IPS DF 6.9 (cell line): ENCODE measurements at regions not wholly inside any gene's neighbourhood (a gene's known extent, or its start where the extent isn't known, plus 50 kb on each side); places are given as distances from the start of the nearest gene placed in this dataset.

Experiments
- DNase-seq: peaks from one replicate; pipeline ENCODE4 v3.0.0-alpha.2; 2013; ENCODE audit warnings: low read depth, low spot score
- H3K27ac ChIP-seq: one replicate; pipeline ENCODE4 v1.5.1; 2013; ENCODE audit warnings: low read length, control low read depth
- H3K27me3 ChIP-seq: 2 replicates; pipeline ENCODE4 v1.6.1; 2013; ENCODE audit warnings: mild to moderate bottlenecking, low read length; ENCODE audit not compliant: control insufficient read depth, insufficient read depth
- H3K36me3 ChIP-seq: 2 replicates; pipeline ENCODE4 v1.6.1; 2013; ENCODE audit warnings: low read length; ENCODE audit not compliant: control insufficient read depth, insufficient read depth
- H3K4me1 ChIP-seq: 2 replicates; pipeline ENCODE4 v1.6.1; 2013; ENCODE audit warnings: low read length; ENCODE audit not compliant: control insufficient read depth, insufficient read depth
- H3K4me3 ChIP-seq: 2 replicates; pipeline ENCODE4 v1.5.1; 2013; ENCODE audit warnings: mild to moderate bottlenecking, low read length
- H3K9me3 ChIP-seq: 2 replicates; pipeline ENCODE4 v1.6.1; 2013; ENCODE audit warnings: low read length, inconsistent platforms; ENCODE audit not compliant: control insufficient read depth, insufficient read depth
- WGBS: extraction: QIAGEN DNeasy Blood & Tissue Kit; methylation state at CpG from one replicate; pipeline ENCODE4 v1.1.7; 2013; ENCODE audit warnings: mixed read lengths, missing lambda C conversion rate; ENCODE audit not compliant: insufficient read length, insufficient coverage; 5-methylcytosine and 5-hydroxymethylcytosine counted together

- WGBS = no CpG with 5 or more reads among the region's 6 CpGs
- Histone ChIP-seq H3K36me3 (no peaks in the 10 kb centered on the region), H3K4me1 (no peaks in the 10 kb centered on the region), H3K27ac (no peak overlapping the region), H3K4me3 (no peak overlapping the region), H3K9me3 (no peaks in the 10 kb centered on the region), H3K27me3 (no peaks in the 10 kb centered on the region)
- DNase-seq = no peak
Measured at GRCh38 chrX:39335513-39336235, 534.4 kb downstream of the MID1IP1 start.

- H3K27me3 ChIP-seq = no peaks in the 10 kb centered on the region
- no peak for DNase-seq
- no CpG with 5 or more reads among the region's 5 CpGs for WGBS
- no peak overlapping the region for H3K27ac ChIP-seq
- H3K4me3 ChIP-seq = no peak overlapping the region
- H3K4me1 ChIP-seq = no peaks in the 10 kb centered on the region
- no peaks in the 10 kb centered on the region for H3K9me3 ChIP-seq
- H3K36me3 ChIP-seq = no peaks in the 10 kb centered on the region
Measured at GRCh38 chrX:39336671-39337311, 535.5 kb downstream of the MID1IP1 start.

- no peak overlapping the region for H3K27ac ChIP-seq
- no CpG with 5 or more reads among the region's 5 CpGs for WGBS
- no peaks in the 10 kb centered on the region for H3K27me3 ChIP-seq
- no peaks in the 10 kb centered on the region for H3K4me1 ChIP-seq
- DNase-seq = no peak
- H3K36me3 ChIP-seq = no peaks in the 10 kb centered on the region
- no peaks in the 10 kb centered on the region for H3K9me3 ChIP-seq
- H3K4me3 ChIP-seq = no peak overlapping the region
Measured at GRCh38 chrX:39337451-39337850, 536.2 kb downstream of the MID1IP1 start.

- Histone ChIP-seq H3K27ac (no peak overlapping the region), H3K4me3 (no peak overlapping the region), H3K36me3 (no peaks in the 10 kb centered on the region), H3K4me1 (no peaks in the 10 kb centered on the region), H3K27me3 (no peaks in the 10 kb centered on the region), H3K9me3 (no peaks in the 10 kb centered on the region)
- WGBS = no CpG with 5 or more reads among the region's 2 CpGs
- no peak for DNase-seq
Measured at GRCh38 chrX:39338583-39338982, 537.3 kb downstream of the MID1IP1 start.

- Histone ChIP-seq H3K36me3 (no peaks in the 10 kb centered on the region), H3K4me3 (no peak overlapping the region), H3K9me3 (no peaks in the 10 kb centered on the region), H3K27ac (no peak overlapping the region), H3K4me1 (no peaks in the 10 kb centered on the region), H3K27me3 (no peaks in the 10 kb centered on the region)
- no peak for DNase-seq
- no CpG with 5 or more reads among the region's 5 CpGs for WGBS
Measured at GRCh38 chrX:39356119-39356807, 555.0 kb downstream of the MID1IP1 start.

GRCh38 chrX:39360101-39360500 lies 558.8 kb downstream of the MID1IP1 start:
- no peaks in the 10 kb centered on the region for H3K4me1 ChIP-seq
- no peaks in the 10 kb centered on the region for H3K9me3 ChIP-seq
- WGBS = no CpG with 5 or more reads among the region's 1 CpG
- no peaks in the 10 kb centered on the region for H3K36me3 ChIP-seq
- no peak for DNase-seq
- no peak overlapping the region for H3K27ac ChIP-seq
- no peak overlapping the region for H3K4me3 ChIP-seq
- H3K27me3 ChIP-seq = no peaks in the 10 kb centered on the region

- H3K4me3 ChIP-seq = no peak overlapping the region
- H3K27me3 ChIP-seq = no peaks in the 10 kb centered on the region
- H3K36me3 ChIP-seq = no peaks in the 10 kb centered on the region
- no peaks in the 10 kb centered on the region for H3K4me1 ChIP-seq
- no peaks in the 10 kb centered on the region for H3K9me3 ChIP-seq
- no peak overlapping the region for H3K27ac ChIP-seq
- no peak for DNase-seq
Measured at GRCh38 chrX:39361736-39362135, 560.5 kb downstream of the MID1IP1 start.

GRCh38 chrX:39367416-39367815 lies 566.2 kb downstream of the MID1IP1 start:
- H3K27ac ChIP-seq = no peak overlapping the region
- no peaks in the 10 kb centered on the region for H3K9me3 ChIP-seq
- H3K36me3 ChIP-seq = no peaks in the 10 kb centered on the region
- H3K4me1 ChIP-seq = no peaks in the 10 kb centered on the region
- no peak overlapping the region for H3K4me3 ChIP-seq
- no peak for DNase-seq
- no peaks in the 10 kb centered on the region for H3K27me3 ChIP-seq
- no CpG with 5 or more reads among the region's 5 CpGs for WGBS

GRCh38 chrX:39372115-39372514 lies 570.9 kb downstream of the MID1IP1 start:
- H3K36me3 ChIP-seq = no peaks in the 10 kb centered on the region
- H3K27ac ChIP-seq = no peak overlapping the region
- DNase-seq = no peak
- no peaks in the 10 kb centered on the region for H3K9me3 ChIP-seq
- WGBS = no CpG with 5 or more reads among the region's 3 CpGs
- no peaks in the 10 kb centered on the region for H3K4me1 ChIP-seq
- no peak overlapping the region for H3K4me3 ChIP-seq
- no peaks in the 10 kb centered on the region for H3K27me3 ChIP-seq

GRCh38 chrX:39377157-39377556 lies 575.9 kb downstream of the MID1IP1 start:
- Histone ChIP-seq H3K27me3 (no peaks in the 10 kb centered on the region), H3K4me1 (no peaks in the 10 kb centered on the region), H3K4me3 (no peak overlapping the region), H3K36me3 (no peaks in the 10 kb centered on the region), H3K9me3 (no peaks in the 10 kb centered on the region), H3K27ac (no peak overlapping the region)
- no peak for DNase-seq
